ENCODE measurements at regions not wholly inside any gene's neighbourhood (a gene's known extent, or its start where the extent isn't known, plus 50 kb on each side); places are given as distances from the start of the nearest gene placed in this dataset.

DNA sequence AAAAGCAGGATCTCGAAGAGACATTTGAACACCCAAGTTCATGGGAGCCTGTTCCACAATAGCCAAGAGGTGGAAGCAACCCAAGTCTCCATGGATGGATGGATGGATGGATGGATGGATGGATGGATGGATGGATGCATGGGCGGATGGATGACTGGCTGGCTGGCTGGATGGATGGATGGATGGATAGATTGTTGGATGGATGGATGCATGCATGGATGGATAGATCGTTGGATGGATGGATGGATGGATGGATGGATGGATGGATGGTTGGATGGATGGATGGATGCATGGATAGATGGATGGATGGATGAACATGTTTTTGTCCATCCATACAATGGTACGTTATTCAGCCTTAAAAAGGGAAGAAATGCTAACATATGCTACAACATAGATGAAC, 603.4 kb downstream of the BRD1 start:
- TF ChIP-seq, protein P1, sequence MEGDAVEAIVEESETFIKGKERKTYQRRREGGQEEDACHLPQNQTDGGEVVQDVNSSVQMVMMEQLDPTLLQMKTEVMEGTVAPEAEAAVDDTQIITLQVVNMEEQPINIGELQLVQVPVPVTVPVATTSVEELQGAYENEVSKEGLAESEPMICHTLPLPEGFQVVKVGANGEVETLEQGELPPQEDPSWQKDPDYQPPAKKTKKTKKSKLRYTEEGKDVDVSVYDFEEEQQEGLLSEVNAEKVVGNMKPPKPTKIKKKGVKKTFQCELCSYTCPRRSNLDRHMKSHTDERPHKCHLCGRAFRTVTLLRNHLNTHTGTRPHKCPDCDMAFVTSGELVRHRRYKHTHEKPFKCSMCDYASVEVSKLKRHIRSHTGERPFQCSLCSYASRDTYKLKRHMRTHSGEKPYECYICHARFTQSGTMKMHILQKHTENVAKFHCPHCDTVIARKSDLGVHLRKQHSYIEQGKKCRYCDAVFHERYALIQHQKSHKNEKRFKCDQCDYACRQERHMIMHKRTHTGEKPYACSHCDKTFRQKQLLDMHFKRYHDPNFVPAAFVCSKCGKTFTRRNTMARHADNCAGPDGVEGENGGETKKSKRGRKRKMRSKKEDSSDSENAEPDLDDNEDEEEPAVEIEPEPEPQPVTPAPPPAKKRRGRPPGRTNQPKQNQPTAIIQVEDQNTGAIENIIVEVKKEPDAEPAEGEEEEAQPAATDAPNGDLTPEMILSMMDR (IDR thresholded peaks at IDR 0.05; ENCODE audit: insufficient read depth, low read depth, low read length, missing control alignments), result no peak
- H3K4me3 ChIP-seq (ENCODE audit: low read length), result no peak overlapping the region
- no peak for DNase-seq (ENCODE audit: low read depth)

DNA sequence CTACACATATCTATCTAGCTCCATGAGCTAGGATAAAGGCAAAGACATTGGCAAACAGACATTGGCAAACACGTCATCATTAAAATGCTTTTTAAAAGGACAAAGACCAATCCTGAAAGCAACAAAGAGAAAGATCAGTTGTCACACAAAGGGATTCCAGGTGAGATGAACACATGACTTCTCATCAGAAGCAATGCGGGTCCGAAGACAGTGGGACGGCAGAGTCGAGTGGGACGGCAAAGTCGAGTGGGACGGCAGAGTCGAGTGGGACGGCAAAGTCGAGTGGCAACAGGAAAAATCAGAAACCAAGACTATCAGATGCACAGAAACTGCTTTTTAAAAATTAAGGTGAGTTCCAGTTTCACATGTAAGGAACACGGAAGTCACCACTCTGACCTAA, 609.5 kb downstream of the BRD1 start:
- no peak overlapping the region for H3K4me3 ChIP-seq (ENCODE audit: low read length)
- no peak for DNase-seq (ENCODE audit: low read depth)
- TF ChIP-seq, protein P1 (IDR thresholded peaks at IDR 0.05; ENCODE audit: insufficient read depth, low read depth, low read length, missing control alignments), result no peak

DNA sequence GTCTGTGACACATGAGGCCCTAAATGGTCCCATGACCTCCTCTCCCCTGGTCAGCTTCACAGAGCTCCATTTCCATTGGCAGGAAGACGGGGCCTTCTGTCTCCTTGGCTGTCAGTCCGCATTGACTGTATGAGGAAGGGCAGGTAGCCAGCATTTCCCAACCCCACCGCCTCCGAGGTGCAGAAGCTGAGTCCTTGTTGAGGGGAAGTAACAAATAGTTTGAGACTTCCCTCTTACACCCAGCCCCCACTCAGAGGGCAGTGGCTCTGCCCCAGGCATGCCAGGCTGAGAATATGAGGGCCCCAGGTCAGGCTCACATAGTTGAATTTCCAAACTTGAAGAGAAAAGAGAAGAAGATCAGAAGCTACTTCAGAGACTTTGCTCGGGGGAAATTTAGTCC, 611.1 kb downstream of the BRD1 start:
- TF ChIP-seq, protein P1 (IDR thresholded peaks at IDR 0.05; ENCODE audit: insufficient read depth, low read depth, low read length, missing control alignments), result no peak
- no peak for DNase-seq (ENCODE audit: low read depth)
- H3K4me3 ChIP-seq (ENCODE audit: low read length), result no peak overlapping the region

DNA sequence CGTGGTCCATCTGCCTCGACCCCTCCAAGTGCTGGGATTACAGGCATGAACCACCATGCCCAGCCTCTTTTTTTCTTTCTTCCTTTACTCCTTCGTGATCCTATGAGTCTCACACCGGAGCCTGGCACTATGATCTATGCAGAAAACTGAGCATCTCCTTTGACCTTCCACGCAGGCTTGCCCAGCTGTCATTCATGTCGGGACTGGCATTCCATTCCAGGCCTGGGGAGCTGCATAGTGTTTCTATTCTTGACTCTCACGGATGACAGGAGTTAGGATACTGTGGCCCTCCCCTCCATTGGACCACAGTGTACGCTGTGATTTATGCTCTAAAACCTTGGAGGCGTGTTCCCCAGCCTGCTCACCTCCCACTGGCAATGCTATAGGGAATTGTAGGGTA, 611.8 kb downstream of the BRD1 start:
- TF ChIP-seq, protein P1 (IDR thresholded peaks at IDR 0.05; ENCODE audit: insufficient read depth, low read depth, low read length, missing control alignments), result no peak
- no peak overlapping the region for H3K4me3 ChIP-seq (ENCODE audit: low read length)
- DNase-seq (ENCODE audit: low read depth), result no peak

DNA sequence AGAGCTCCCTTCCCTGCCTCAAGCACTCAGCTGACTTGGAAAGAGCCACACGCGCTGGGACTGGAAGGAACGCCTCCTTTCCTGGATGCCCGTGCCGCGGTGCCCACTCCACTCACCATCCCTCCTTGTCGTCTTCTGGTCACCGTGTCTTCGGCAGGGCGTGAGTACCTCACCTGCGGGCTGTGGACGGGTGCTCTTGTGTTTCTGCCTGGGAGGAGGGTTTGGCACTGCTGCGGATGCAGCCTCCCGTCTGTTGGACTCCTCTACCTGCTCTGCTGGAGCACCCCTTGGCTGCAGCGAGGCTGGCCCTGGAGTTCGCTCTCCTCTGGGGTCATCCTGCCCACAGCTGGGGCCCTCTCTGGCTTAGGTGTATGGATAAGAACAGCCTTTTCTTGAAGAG, 612.7 kb downstream of the BRD1 start:
- TF ChIP-seq, protein P1 (IDR thresholded peaks at IDR 0.05; ENCODE audit: insufficient read depth, low read depth, low read length, missing control alignments), result no peak
- no peak overlapping the region for H3K4me3 ChIP-seq (ENCODE audit: low read length)
- DNase-seq (ENCODE audit: low read depth), result no peak

DNA sequence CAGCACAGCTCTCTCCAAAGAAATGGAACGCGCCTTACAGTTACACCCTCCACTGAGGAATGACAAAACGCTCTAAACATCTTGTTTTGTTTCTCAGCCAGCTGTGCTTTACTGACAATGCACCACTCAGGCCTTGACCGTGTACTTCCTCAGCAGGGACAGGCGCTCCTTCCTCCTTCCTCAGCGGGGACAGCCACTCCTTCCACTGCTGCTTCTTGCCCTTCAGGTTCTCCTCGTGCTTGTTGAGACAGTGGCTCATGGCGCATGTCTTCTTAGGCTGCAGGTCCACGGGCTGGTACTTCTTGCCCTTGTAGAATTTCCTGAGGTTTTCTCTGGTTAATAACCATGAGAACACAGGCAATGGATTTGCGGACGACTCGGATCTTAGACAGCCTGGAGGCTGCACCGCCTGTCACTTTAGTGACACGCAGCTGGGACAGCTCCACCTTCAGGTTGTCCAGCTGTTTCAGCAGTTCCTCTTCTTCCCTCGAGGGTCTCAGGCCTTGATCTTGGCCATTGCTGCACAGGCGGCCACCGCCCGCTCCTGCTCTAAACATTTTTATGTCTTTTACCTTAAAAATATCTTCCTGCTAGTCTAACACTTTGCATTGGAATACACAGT, 613.8 kb downstream of the BRD1 start:
- DNase-seq (ENCODE audit: low read depth), result no peak
- H3K4me3 ChIP-seq (ENCODE audit: low read length), result no peak overlapping the region
- TF ChIP-seq, protein P1 (IDR thresholded peaks at IDR 0.05; ENCODE audit: insufficient read depth, low read depth, low read length, missing control alignments), result no peak

DNA sequence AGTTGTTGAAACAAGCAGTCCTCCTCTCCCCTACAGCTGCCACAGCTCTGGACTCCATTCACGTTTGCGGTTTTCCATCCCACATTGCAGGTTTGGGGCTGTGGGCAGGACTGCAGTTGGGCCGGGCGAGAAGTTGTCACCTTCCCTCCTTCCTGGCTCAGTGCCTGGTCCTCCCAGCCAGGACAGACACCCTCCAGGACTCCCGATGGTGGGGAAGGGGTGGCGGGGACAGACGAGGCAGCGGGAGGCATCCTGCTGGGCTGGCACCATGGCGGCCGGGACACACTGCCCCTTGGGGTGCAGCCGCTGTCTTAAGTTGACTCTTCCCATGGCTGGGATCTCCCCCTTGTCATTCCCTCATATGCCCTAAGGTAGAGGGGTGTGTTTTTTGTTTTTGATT, 615.2 kb downstream of the BRD1 start:
- no peak for DNase-seq (ENCODE audit: low read depth)
- H3K4me3 ChIP-seq (ENCODE audit: low read length), result no peak overlapping the region
- TF ChIP-seq, protein P1 (IDR thresholded peaks at IDR 0.05; ENCODE audit: insufficient read depth, low read depth, low read length, missing control alignments), result no peak

Data from epithelial cell of esophagus (primary cell).